HL-60 (cell line): ENCODE measurements at regions not wholly inside any gene's neighbourhood (a gene's known extent, or its start where the extent isn't known, plus 50 kb on each side); places are given as distances from the start of the nearest gene placed in this dataset.

ENCODE experiments used
- CTCF ChIP-seq: IDR thresholded peaks from one replicate; pipeline ENCODE4 v1.5.1; 2011; ENCODE audit warnings: low read length, control low read depth, inconsistent platforms; ENCODE audit not compliant: insufficient read depth
- GABPA ChIP-seq: IDR thresholded peaks from 2 replicates; pipeline ENCODE4 v1.6.1; 2012; ENCODE audit warnings: low read depth
- TF ChIP-seq, protein P1 (sequence below): IDR thresholded peaks from 2 replicates; pipeline ENCODE4 v1.6.1; 2012; ENCODE audit warnings: low read depth; ENCODE audit not compliant: insufficient replicate concordance

DNA sequence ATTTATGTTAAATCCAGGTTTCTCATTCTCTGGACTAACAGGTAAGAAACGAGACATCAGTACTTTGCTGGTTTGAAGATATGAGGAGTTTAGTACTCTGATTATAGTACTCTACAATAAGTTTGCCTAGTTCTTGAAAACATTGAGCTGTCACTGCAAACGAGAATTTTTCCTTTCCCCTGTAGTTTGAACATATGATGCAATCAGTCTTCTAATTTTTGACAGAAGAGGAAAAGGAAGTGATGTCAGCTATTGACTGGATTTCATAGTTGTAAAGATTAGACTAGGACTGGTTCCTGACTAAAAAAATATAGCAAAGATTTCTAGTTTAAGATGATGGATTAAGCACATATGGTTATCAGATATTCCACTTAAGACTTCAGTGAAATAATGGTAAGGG lies 461.9 kb downstream of the LRRIQ3 start:
- no peak for TF ChIP-seq CTCF
- TF ChIP-seq, protein P1, sequence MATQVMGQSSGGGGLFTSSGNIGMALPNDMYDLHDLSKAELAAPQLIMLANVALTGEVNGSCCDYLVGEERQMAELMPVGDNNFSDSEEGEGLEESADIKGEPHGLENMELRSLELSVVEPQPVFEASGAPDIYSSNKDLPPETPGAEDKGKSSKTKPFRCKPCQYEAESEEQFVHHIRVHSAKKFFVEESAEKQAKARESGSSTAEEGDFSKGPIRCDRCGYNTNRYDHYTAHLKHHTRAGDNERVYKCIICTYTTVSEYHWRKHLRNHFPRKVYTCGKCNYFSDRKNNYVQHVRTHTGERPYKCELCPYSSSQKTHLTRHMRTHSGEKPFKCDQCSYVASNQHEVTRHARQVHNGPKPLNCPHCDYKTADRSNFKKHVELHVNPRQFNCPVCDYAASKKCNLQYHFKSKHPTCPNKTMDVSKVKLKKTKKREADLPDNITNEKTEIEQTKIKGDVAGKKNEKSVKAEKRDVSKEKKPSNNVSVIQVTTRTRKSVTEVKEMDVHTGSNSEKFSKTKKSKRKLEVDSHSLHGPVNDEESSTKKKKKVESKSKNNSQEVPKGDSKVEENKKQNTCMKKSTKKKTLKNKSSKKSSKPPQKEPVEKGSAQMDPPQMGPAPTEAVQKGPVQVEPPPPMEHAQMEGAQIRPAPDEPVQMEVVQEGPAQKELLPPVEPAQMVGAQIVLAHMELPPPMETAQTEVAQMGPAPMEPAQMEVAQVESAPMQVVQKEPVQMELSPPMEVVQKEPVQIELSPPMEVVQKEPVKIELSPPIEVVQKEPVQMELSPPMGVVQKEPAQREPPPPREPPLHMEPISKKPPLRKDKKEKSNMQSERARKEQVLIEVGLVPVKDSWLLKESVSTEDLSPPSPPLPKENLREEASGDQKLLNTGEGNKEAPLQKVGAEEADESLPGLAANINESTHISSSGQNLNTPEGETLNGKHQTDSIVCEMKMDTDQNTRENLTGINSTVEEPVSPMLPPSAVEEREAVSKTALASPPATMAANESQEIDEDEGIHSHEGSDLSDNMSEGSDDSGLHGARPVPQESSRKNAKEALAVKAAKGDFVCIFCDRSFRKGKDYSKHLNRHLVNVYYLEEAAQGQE = no peak
- TF ChIP-seq GABPA = 0 out of 2 replicates have a peak, but pooled peaks have one; percentile 28
